ENCODE measurements at regions not wholly inside any gene's neighbourhood (a gene's known extent, or its start where the extent isn't known, plus 50 kb on each side); places are given as distances from the start of the nearest gene placed in this dataset.
"Not testable (repeated sequence)": the region's sequence is repeated elsewhere in the genome, so short reads cannot be mapped to it uniquely, and the experiment has no call there.

GRCh38 chr10:33034931-33035330 is 76.9 kb upstream of the ITGB1 start:
- no peak for DNase-seq

GRCh38 chr10:33032654-33033151 is 74.7 kb upstream of the ITGB1 start:
- no peak for DNase-seq

GRCh38 chr10:33031815-33032653 is 74.0 kb upstream of the ITGB1 start:
- DNase-seq, result no peak

- no peak for DNase-seq
Measured at GRCh38 chr10:33031171-33031570, 73.1 kb upstream of the ITGB1 start.

- not testable (repeated sequence) for DNase-seq
Measured at GRCh38 chr10:33028515-33028914, 70.5 kb upstream of the ITGB1 start.

GRCh38 chr10:33027088-33027487 is 69.1 kb upstream of the ITGB1 start:
- no peak for DNase-seq

- DNase-seq, result no peak
Measured at GRCh38 chr10:33026422-33026821, 68.4 kb upstream of the ITGB1 start.

GRCh38 chr10:33025910-33026309 is 67.9 kb upstream of the ITGB1 start:
- no peak for DNase-seq

- no peak for DNase-seq
Measured at GRCh38 chr10:33025039-33025438, 67.0 kb upstream of the ITGB1 start.

- no peak for DNase-seq
Measured at GRCh38 chr10:33022691-33023090, 64.7 kb upstream of the ITGB1 start.

- DNase-seq, result no peak
Measured at GRCh38 chr10:33022090-33022489, 64.1 kb upstream of the ITGB1 start.

GRCh38 chr10:33016988-33017387 is 59.0 kb upstream of the ITGB1 start:
- DNase-seq, result no peak

- DNase-seq, result no peak
Measured at GRCh38 chr10:33015761-33016547, 57.9 kb upstream of the ITGB1 start.

- DNase-seq, result not testable (repeated sequence)
Measured at GRCh38 chr10:33013331-33013730, 55.3 kb upstream of the ITGB1 start.

- no peak for DNase-seq
Measured at GRCh38 chr10:33012306-33012705, 54.3 kb upstream of the ITGB1 start.

GRCh38 chr10:33010132-33011037 is 52.4 kb upstream of the ITGB1 start:
- no peak for DNase-seq

GRCh38 chr10:33009244-33010131 is 51.5 kb upstream of the ITGB1 start:
- DNase-seq, result no peak

GRCh38 chr10:33008499-33009243 is 50.6 kb upstream of the ITGB1 start:
- DNase-seq, result no peak

- not testable (repeated sequence) for DNase-seq
Measured at GRCh38 chr10:33007731-33008381, 49.8 kb upstream of the ITGB1 start.
